AG08396 (cell line): ENCODE measurements at regions not wholly inside any gene's neighbourhood (a gene's known extent, or its start where the extent isn't known, plus 50 kb on each side); places are given as distances from the start of the nearest gene placed in this dataset.
A peak's percentile ranks its signal among the peaks of the same experiment; 100 is the strongest.
"Not testable (repeated sequence)": the region's sequence is repeated elsewhere in the genome, so short reads cannot be mapped to it uniquely, and the experiment has no call there.

Source experiments
- DNase-seq: peaks from one replicate; pipeline ENCODE4 v3.0.0; 2012; ENCODE audit warnings: low spot score, mixed read lengths

GRCh38 chr21:15278279-15278678, 213.5 kb upstream of the NRIP1 start:
- DNase-seq, result no peak

- DNase-seq, result no peak
These were observed 214.1 kb upstream of the NRIP1 start for GRCh38 chr21:15278851-15279250.

- no peak for DNase-seq
These were observed 214.7 kb upstream of the NRIP1 start for GRCh38 chr21:15279482-15279881.

DNA sequence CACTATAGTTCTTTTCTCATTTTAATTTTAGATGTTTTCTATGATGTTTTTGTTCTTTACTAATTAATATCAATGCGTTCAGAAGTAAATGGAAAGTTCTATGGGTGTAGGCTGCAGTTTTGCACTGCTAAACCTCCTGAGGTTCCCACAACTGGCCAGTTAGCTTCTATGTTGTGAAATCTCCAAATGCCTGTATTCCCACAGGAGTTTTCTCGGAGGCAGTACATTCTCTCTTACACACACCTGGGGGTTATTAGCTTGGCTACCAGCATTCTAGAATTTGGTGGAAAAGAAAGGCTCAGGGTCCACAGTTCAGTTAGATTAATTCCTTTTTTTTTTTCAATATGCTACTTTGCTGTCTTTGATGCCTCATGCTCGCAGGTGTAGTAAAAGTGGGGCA, 216.9 kb upstream of the NRIP1 start:
- no peak for DNase-seq

DNA sequence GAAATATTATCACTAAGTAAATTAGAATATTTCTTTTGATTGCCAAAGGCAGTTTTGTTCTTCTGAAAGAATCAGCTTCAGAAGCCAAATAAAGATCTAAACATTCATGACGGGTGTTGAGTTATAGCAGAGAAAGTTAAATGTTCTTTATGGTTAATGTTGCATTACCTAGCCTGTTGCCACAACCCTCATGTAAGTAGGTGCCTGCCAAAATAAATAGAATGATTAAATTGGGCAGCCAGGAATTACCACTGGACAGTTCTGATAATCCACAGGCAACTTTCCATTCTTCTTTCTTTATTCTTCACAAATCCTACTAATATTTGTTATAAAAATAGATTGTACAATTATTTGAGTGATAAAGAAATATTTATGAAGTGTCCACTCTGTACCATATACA, 217.9 kb upstream of the NRIP1 start:
- DNase-seq, result no peak

GRCh38 chr21:15283138-15283537, 218.3 kb upstream of the NRIP1 start:
- DNase-seq, result no peak

- DNase-seq, result no peak
These were observed 219.0 kb upstream of the NRIP1 start for GRCh38 chr21:15283789-15284188.

GRCh38 chr21:15285556-15285955, 220.8 kb upstream of the NRIP1 start:
- DNase-seq, result no peak

DNA sequence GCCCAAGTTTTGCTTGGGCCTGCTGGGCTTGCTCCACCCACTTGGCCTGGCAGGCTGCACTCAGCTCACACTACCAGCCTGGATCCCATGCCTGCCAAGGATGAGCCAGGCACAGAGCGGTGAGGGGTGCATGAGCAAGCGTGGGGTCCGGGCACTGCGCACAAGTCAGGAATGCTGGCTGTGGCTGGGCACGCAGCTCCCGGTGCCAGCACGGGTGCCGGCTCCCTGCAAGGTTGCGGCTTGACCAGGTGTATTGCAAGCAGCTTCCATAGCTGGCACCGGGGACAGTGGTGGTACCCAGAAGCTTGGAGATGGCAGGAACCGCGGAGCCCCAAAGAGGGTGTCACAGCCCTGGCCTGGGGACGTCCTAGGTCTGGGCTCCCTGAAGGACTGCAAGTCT, 224.4 kb upstream of the NRIP1 start:
- no peak for DNase-seq

GRCh38 chr21:15289896-15290841, 225.4 kb upstream of the NRIP1 start:
- DNase-seq, result no peak

DNA sequence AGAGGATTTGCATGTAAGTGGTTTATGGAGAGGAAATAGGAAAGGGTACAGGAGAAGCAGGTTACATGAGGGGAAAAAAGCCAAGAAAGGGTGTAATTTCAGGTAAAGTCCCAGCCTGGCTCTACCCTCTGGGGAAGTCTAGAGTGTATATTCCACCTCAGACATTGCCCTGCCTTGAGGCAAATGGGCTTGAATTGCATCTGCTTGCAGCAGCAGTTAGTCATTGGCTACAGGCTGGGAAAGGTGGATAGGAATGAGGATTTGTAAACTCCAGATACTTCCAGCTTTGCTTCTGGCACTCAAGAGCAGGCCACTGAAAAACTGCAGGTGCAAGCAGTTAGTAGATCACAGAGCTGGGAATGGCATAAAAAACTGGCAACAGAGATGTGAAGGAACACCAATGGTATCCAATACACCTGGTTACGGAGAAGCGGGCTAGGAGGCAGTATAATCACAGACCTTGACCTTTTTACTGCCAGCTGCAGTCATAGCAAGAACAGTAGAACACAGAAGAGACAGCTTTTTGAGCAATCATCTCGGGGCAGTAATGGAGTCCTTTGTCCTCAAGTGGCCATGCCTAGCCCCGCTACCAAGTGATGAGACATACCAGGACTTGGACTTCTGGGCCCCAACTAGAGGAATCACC, 226.9 kb upstream of the NRIP1 start:
- no peak for DNase-seq

DNA sequence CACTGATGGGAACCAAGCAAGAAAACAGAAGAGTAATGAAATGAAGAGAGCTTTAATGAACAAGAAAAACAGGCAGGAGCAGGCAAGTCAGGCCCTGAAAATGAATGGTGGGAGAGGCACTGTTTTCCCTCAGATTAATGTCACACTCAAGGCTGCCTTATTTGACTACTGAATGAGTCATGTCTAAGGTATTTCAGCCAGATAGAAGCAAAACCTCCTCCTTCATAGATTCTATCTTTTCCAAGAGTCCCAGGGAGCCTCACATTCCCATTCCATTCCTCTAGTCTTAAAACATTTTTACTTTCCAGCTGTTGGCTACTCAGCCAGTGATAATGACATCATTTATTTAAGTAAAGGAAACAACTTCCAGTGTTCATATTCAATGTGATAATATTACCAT, 228.4 kb upstream of the NRIP1 start:
- peak; percentile 14 for DNase-seq

DNA sequence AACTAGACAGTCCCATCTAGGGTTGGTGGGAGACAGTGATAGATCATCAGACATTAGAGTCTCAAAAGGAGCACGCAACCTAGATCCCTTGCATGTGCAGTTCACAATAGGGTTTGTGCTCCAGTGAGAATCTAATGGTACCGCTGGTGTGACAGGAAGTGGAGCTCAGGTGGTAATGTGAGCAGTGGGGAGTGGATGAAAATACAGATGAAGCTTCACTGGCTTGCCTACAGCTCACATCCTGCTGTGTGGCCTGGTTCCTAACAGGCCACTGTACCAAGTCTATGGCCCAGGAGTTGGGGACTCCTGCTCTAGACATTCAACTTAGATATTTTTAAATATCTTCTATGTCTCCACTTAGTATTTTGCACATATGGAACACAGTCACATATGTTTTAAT, 231.1 kb upstream of the NRIP1 start:
- DNase-seq, result no peak

GRCh38 chr21:15297824-15298223, 233.0 kb upstream of the NRIP1 start:
- no peak for DNase-seq

DNA sequence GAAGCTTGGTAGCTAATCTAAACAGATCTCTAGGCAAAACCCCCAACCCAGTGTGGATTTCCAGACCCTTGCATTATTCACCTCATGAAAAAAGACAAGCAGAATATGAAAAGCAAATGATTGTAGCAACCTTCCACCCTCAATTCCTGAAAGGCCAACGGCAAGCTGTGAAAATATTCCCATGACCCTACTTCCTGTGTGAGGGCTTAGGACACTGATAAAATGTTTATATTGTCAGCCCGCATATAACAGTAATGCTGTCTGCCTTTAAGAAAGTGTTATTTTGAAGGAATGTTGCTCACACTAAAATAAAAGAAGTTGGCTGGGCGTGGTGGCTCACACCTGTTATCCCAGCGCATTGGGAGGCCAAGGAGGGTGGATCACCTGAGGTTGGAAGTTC, 233.5 kb upstream of the NRIP1 start:
- no peak for DNase-seq

DNA sequence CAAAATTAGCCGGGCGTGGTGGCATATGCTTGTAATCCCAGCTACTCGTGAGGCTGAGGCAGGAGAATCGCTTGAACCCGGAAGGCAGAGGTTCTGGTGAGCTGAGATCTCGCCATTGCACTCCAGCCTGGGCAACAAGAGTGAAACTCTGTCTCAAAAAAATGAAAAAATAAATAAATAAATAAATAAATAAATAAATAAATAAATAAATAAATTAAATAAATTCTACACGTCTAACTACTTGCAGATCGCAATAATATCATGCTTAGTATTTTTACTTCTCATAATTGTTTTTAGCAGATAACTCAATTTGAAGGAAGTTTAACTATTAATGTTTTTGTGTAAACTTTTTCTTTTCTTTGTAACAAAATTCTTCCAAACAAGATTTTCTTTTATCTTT, 234.0 kb upstream of the NRIP1 start:
- DNase-seq, result not testable (repeated sequence)

DNA sequence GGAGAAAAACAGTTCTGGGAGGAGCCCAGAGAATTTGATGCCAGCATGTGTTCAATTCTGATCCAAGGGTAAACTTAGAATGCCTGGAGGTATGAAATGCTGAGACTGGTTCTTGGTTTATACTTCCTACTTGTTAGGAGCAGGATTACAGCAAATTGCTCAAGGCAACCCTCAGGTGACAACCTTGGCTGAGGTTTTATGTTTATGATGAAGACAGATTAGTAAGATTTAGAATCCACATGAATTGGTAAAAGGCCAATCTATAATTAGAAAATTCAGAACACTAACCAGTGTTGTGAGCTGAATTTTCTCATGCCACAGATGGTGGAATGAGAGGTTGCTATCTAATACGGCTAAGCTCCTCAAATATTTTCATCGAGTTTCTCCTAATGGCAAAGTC, 235.3 kb upstream of the NRIP1 start:
- DNase-seq, result no peak

DNA sequence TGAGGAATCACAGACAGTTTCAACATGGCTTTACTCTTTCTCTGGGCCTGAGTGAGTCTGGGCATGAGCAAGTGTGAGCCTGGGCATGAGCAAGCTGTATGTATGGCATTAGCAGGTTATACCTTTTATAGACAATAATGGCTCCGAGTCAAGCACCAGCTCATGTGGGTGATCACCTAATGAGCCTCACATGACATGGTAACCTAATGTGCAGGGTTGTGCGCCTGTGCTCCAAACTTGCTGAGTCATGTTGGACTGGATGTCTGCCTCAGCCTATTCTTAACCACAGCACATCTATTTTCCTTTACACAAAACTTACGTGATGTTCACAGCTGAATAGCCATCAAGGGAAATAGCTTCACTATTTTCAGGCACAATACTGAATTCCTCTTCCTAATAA, 236.2 kb upstream of the NRIP1 start:
- no peak for DNase-seq

DNA sequence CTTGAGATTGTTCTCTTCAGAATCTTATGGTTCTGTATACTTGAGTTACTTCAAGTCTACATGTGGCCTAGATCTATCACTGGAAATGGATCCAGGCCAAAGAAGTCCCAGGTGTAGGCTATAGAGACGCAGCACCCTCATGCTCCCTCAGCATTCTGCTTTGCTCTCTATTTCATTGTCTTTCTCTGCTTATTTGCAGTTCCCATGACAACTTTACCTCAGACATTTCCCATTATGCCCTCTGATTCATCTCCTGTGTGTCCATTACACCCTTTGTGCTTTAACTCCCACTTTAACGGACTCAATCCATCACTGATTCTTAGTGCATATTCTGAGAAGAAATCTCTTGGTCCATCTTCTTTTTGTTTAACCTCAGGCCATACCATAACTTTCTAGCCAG, 236.9 kb upstream of the NRIP1 start:
- no peak for DNase-seq

GRCh38 chr21:15306271-15306670, 241.5 kb upstream of the NRIP1 start:
- no peak for DNase-seq

DNA sequence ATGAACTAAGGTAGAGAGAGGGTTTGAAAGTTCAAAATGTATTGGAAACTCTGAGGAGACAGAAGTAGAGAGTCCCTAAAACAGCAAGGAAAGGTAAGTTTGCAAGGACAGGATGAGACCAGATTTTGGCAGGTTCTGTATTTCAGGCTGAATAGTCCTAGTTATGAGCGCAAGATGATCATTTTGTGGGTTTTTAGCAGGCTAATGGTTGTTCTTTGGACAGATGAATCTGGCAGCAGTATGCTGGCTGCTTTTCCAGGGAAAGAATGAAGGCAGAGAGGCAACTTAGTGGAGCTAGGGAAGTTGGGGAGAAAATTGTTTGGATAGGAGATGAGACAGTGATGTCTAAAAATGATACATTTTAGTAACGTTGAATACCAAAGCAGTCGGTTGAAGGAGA, 243.5 kb upstream of the NRIP1 start:
- no peak for DNase-seq

DNA sequence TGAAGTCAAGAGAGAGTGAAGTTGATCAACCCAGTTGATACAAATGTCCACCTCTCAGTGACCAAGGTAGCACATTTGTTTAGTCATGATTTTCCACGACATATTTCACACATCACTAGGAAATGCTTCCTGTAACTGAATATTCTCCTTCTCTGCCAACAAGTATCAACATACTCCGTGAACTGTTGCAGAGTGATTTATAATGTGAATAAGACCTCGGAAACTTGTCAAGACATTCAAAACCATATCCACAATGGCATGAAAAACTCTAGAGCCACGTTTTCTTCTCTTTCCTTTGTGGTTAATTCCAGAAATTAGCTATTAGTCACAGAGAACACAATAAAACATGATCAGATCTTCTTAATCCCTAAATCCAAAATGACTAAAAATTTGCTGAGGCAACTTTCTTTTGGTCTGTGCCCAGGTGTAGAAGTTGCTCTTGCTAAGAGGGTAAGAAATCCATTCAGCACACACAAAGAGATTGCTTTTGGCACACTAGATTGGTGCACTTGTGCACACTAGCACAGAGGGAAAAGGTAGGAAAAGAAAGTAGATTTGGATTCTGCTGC, 244.3 kb upstream of the NRIP1 start:
- DNase-seq, result no peak

- no peak for DNase-seq
These were observed 244.9 kb upstream of the NRIP1 start for GRCh38 chr21:15309721-15310120.
